AG09309 (cell line): ENCODE measurements at regions not wholly inside any gene's neighbourhood (a gene's known extent, or its start where the extent isn't known, plus 50 kb on each side); places are given as distances from the start of the nearest gene placed in this dataset.
"Not testable (repeated sequence)": the region's sequence is repeated elsewhere in the genome, so short reads cannot be mapped to it uniquely, and the experiment has no call there.

Source experiments
- DNase-seq: peaks from one replicate; pipeline ENCODE4 v3.0.0-alpha.2; 2010; ENCODE audit warnings: low read depth
- H3K4me3 ChIP-seq: 2 replicates; pipeline ENCODE4 v1.5.1; 2011; ENCODE audit warnings: mild to moderate bottlenecking, low read depth, low read length, moderate library complexity; ENCODE audit not compliant: control insufficient read depth
- CTCF ChIP-seq: IDR thresholded peaks from 2 replicates; pipeline ENCODE4 v1.5.1; 2011; ENCODE audit warnings: mild to moderate bottlenecking, low read depth, low read length, inconsistent platforms; ENCODE audit not compliant: insufficient read depth, control insufficient read depth; ENCODE audit errors: missing control alignments

DNA sequence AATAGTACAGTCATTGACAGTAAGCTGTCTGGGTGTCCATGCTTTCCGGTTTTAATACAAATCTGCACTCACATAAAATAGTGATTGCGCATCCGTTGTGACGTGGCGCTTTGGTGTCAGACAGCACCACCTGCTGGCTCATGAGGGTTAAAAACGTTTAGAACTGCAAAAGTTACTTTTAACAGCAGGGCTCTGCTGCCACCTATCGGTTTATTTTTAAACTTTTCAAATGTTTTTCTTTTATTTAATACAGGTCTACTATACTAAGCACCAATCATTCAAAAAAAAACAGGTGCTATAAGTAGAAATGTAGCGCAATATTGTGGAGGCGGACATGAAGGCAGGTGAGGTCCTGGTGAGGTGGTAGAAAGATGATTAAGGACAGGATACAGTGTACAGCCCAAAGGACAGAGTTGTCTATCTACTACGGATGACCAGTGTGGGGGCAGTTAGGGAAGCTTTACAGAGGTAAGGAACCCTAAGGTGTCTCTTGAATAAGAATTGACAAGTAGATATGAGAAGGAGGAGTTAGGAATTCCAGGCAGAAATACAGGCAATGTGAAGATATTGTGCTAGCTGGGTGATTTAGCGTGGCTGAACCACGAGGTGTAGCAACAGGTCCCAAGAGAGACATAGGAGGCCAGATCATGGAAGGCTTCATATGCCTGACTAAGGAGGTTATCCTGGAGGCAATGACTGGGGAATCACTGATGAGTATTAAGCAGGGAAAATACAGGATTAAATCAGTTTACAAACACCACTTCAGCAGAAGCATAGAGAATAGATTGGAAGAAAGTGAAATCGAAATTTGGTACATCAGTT is 91.5 kb upstream of the PRB2 start:
- H3K4me3 ChIP-seq = no peak overlapping the region
- peak; percentile 74 for DNase-seq
- TF ChIP-seq CTCF = peak; percentile 94

GRCh38 chr12:11496157-11496851 is 100.9 kb upstream of the PRB2 start:
- no peak for TF ChIP-seq CTCF
- no peak overlapping the region for H3K4me3 ChIP-seq
- DNase-seq = no peak

GRCh38 chr12:11497438-11497837 is 102.1 kb upstream of the PRB2 start:
- no peak for DNase-seq
- no peak overlapping the region for H3K4me3 ChIP-seq
- no peak for TF ChIP-seq CTCF

GRCh38 chr12:11497995-11498394 is 102.6 kb upstream of the PRB2 start:
- no peak for DNase-seq
- no peak overlapping the region for H3K4me3 ChIP-seq
- TF ChIP-seq CTCF = no peak

DNA sequence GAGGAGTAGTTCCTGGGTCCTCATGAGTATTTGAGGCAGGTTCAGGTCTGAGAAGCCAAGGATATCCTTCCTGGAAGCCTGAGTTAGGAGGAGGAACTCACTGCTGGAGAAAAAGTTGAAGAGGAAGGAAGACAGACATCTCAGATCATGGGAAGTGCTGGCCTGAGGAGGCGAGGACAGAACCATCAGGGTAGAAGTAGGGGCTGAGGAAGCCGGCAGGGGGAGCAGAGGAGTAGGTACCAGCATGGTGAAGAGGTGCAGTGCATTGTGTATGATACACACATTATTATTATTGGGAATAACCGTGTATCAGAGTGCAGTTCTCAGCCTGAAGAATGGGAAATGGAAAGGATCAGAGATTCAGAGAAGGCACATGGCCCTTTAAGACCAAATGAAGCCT is 103.2 kb upstream of the PRB2 start:
- TF ChIP-seq CTCF = peak; percentile 11
- H3K4me3 ChIP-seq, DNase-seq: not testable (repeated sequence)

DNA sequence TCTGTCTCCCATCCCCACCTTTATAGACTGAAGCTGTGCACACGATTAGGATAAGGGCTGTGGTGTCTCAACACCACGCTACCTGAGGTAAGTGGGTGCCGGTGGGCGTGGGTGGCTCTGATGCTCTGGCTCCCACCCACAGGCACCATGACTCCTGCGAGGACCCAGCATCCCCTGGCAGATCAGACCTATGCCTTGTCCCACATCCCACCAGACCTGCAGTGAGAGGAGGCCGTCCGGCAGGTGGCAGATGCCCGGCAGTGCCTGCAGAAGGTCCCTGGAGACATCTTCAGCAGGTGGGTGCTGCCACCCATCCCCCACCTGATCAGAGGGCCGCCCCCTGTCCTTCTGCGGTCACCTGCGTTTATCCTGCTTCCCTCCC is 104.4 kb upstream of the PRB2 start:
- TF ChIP-seq CTCF = no peak
- H3K4me3 ChIP-seq = no peak overlapping the region
- DNase-seq = no peak
